Activated B cell treated with CpG ODN at 0.5 μM for 24 hours (primary cell): ENCODE measurements at regions not wholly inside any gene's neighbourhood (a gene's known extent, or its start where the extent isn't known, plus 50 kb on each side); places are given as distances from the start of the nearest gene placed in this dataset.

ENCODE experiments used
- ATAC-seq: fragments of 200-7000 bp; cut with Tn5 transposase; one replicate; pipeline ENCODE4 v1.10.0; 2021; ENCODE audit warnings: low read depth, mild to moderate bottlenecking, moderate library complexity
- CTCF ChIA-PET: fragments of 350-600 bp; sonication (Branson Sonifier 250); formaldehyde crosslinking; loops from one replicate; lab custom pipeline; 2021; ENCODE audit warnings: antibody characterized with exemption; lab: Charles Lee
- POLR2A ChIA-PET: fragments of 350-600 bp; sonication (Branson Sonifier 250); formaldehyde crosslinking; loops from one replicate; lab custom pipeline; 2021; ENCODE audit warnings: antibody characterized with exemption; lab: Charles Lee
- DNase-seq: peaks from one replicate; pipeline ENCODE4 v3.0.0; 2022
- H3K27ac Mint-ChIP-seq: one replicate; pipeline ENCODE4 v1.8.0; 2020; ENCODE audit warnings: mixed read lengths
- H3K27me3 Mint-ChIP-seq: one replicate; pipeline ENCODE4 v1.8.0; 2021; ENCODE audit warnings: mixed read lengths
- H3K36me3 Mint-ChIP-seq: one replicate; pipeline ENCODE4 v1.8.0; 2021; ENCODE audit warnings: low read depth, mixed read lengths
- H3K4me1 Mint-ChIP-seq: one replicate; pipeline ENCODE4 v1.8.0; 2021; ENCODE audit warnings: mixed read lengths
- H3K4me3 Mint-ChIP-seq: one replicate; pipeline ENCODE4 v1.8.0; 2020; ENCODE audit warnings: mild to moderate bottlenecking, mixed read lengths
- H3K9me3 Mint-ChIP-seq: one replicate; pipeline ENCODE4 v1.8.0; 2020; ENCODE audit warnings: mixed read lengths
- intact Hi-C: fragments of 100-400 bp; cut with micrococcal nuclease; formaldehyde crosslinking; loops from one replicate; pipeline ENCODE4 v1.15.1; 2024
- TF ChIP-seq, protein P1 (sequence below): fragments of 200-600 bp; IDR thresholded peaks from one replicate; pipeline ENCODE4 v1.8.0; 2022; ENCODE audit warnings: antibody characterized with exemption, mild to moderate bottlenecking

DNA sequence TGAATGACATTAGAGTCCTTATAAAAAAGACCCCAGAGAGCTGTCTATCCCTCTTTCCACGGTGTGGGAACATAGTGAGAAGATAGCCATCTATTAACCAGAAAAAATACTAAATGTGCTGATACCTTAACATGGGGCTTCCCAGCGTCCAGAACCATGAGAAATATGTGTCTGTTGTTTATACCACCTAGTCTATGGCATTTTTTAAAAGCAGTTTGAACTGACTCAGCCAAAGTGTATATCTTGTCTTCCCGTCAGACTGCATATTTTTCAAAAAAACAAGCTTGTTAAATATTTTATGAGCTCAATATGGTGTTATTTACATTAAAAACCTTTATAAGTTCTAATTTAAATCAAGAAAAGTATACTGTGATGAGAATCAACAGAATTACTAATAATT, 255.3 kb downstream of the HGF start:
- H3K27me3 Mint-ChIP-seq, result no peaks in the 10 kb centered on the region
- TF ChIP-seq, protein P1, sequence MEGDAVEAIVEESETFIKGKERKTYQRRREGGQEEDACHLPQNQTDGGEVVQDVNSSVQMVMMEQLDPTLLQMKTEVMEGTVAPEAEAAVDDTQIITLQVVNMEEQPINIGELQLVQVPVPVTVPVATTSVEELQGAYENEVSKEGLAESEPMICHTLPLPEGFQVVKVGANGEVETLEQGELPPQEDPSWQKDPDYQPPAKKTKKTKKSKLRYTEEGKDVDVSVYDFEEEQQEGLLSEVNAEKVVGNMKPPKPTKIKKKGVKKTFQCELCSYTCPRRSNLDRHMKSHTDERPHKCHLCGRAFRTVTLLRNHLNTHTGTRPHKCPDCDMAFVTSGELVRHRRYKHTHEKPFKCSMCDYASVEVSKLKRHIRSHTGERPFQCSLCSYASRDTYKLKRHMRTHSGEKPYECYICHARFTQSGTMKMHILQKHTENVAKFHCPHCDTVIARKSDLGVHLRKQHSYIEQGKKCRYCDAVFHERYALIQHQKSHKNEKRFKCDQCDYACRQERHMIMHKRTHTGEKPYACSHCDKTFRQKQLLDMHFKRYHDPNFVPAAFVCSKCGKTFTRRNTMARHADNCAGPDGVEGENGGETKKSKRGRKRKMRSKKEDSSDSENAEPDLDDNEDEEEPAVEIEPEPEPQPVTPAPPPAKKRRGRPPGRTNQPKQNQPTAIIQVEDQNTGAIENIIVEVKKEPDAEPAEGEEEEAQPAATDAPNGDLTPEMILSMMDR, result no peak
- ATAC-seq (no peak), DNase-seq (no peak)
- CTCF ChIA-PET, result no interaction called here
- peaks cover 2% of the 10 kb centered on the region for H3K9me3 Mint-ChIP-seq
- H3K4me1 Mint-ChIP-seq, result no peaks in the 10 kb centered on the region
- no peak overlapping the region for H3K27ac Mint-ChIP-seq
- intact Hi-C loops, result no loop called here
- H3K4me3 Mint-ChIP-seq, result no peak overlapping the region
- POLR2A ChIA-PET, result interaction anchor here (0.6 kb wide), 1 partner anchor 256 kb away, joined by 7 read pairs; no protein-coding TSS in a partner anchor
- no peaks in the 10 kb centered on the region for H3K36me3 Mint-ChIP-seq

DNA sequence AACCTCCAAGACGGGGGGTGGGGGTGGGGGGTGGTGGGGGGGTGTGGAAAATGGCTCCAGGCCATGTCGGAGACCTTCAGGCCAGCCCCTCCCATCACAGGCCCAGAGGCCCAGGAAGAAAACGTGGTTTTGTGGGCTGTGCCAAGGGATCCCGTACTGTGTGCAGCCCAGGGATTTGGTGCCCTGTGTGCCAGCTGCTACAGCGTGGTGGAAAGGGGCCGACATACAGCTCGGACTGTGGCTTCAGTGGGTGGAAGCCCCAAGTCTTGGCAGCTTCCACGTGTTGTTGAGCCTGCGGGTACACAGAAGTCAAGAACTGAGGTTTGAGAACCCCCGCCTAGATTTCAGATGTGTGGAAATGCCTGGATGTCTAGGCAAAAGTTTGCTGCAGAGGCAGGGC, 259.7 kb downstream of the HGF start:
- no peaks in the 10 kb centered on the region for H3K4me1 Mint-ChIP-seq
- DNase-seq (no peak), ATAC-seq (no peak)
- H3K36me3 Mint-ChIP-seq, result no peaks in the 10 kb centered on the region
- TF ChIP-seq, protein P1, result no peak
- peaks cover 2% of the 10 kb centered on the region for H3K9me3 Mint-ChIP-seq
- ChIA-PET POLR2A (no interaction called here), CTCF (no interaction called here)
- H3K4me3 Mint-ChIP-seq, result no peak overlapping the region
- H3K27me3 Mint-ChIP-seq, result no peaks in the 10 kb centered on the region
- intact Hi-C loops, result no loop called here
- no peak overlapping the region for H3K27ac Mint-ChIP-seq

DNA sequence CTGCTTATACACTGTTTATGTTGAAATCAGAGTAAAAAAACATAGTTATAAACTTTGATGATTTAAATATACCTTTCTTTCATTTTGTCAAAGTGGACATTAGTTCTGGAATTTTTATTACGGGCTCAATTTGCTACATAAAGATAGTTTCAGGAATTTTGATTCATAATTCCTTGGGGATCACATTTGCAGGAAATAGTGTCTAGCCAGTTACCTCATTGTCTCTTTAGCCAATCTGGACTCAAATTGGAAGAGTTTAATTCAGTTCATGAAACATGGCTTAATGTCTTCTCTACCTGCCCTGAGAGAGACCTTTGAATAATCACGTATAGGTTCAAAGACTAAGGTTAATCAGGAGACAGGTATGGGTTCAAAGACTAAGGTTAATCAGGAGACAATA, 262.6 kb downstream of the HGF start:
- no peaks in the 10 kb centered on the region for H3K27me3 Mint-ChIP-seq
- ATAC-seq, result no peak
- H3K27ac Mint-ChIP-seq, result no peak overlapping the region
- ChIA-PET CTCF (interaction anchor here (0.6 kb wide), 1 partner anchor 739 kb away, joined by 4 read pairs; no protein-coding TSS in a partner anchor), POLR2A (no interaction called here)
- DNase-seq, result no peak
- H3K9me3 Mint-ChIP-seq, result no peaks in the 10 kb centered on the region
- no peak overlapping the region for H3K4me3 Mint-ChIP-seq
- H3K4me1 Mint-ChIP-seq, result no peaks in the 10 kb centered on the region
- intact Hi-C loops, result no loop called here
- H3K36me3 Mint-ChIP-seq, result no peaks in the 10 kb centered on the region
- TF ChIP-seq, protein P1, result no peak

DNA sequence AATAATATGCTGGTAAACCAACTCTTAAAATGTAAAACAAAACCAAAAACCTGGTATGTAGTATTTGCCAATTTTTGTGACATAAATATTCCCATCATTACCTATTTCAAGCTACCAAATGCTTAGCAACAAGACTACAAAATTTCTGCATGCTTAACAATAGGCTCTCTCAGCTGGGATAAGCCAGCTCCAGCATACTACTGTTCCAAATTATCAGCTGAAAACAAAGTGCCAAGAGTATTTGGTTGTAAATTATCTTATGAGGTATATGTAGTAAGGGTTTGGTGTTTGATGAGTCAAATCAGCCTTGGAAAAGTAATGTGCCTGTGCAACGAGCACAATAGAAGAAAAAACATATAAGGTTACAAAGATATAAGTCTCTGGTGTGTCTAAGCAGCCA, 263.2 kb downstream of the HGF start:
- H3K9me3 Mint-ChIP-seq, result no peaks in the 10 kb centered on the region
- ATAC-seq (no peak), DNase-seq (no peak)
- no peaks in the 10 kb centered on the region for H3K27me3 Mint-ChIP-seq
- TF ChIP-seq, protein P1, result no peak
- H3K36me3 Mint-ChIP-seq, result no peaks in the 10 kb centered on the region
- no peak overlapping the region for H3K4me3 Mint-ChIP-seq
- H3K4me1 Mint-ChIP-seq, result no peaks in the 10 kb centered on the region
- ChIA-PET CTCF (no interaction called here), POLR2A (no interaction called here)
- no peak overlapping the region for H3K27ac Mint-ChIP-seq
- intact Hi-C loops, result no loop called here

DNA sequence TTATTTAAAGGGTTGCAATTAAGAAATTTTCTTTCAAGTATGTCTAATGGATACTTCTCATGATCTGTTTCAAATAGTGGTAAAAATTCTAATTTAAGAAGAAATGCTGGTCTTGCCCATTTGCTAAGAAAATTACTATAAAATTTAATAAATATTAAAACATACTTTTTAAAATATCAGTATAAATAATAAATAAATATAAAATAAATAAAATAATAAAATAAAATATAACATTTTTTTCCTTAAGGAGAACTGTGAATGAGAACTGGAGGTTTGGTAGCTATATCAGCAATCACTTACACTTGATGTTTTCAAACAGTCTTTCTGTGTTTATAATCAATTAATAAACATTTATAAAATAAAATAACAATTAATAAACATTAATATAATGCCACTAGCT, 266.1 kb downstream of the HGF start:
- Mint-ChIP-seq H3K4me1 (no peaks in the 10 kb centered on the region), H3K36me3 (no peaks in the 10 kb centered on the region), H3K27me3 (no peaks in the 10 kb centered on the region), H3K27ac (no peak overlapping the region), H3K9me3 (no peaks in the 10 kb centered on the region), H3K4me3 (no peak overlapping the region)
- intact Hi-C loops, result no loop called here
- ChIA-PET CTCF (no interaction called here), POLR2A (no interaction called here)
- TF ChIP-seq, protein P1, result no peak
- ATAC-seq (no peak), DNase-seq (no peak)
